HCT116 (cell line): ENCODE measurements at regions not wholly inside any gene's neighbourhood (a gene's known extent, or its start where the extent isn't known, plus 50 kb on each side); places are given as distances from the start of the nearest gene placed in this dataset.

Experiments
- ATAC-seq: fragments of 200-7000 bp; cut with Tn5 transposase; 2 replicates; pipeline ENCODE4 v1.9.1; 2020; ENCODE audit warnings: mild to moderate bottlenecking, moderate library complexity
- BruUV-seq: library from RNA; stranded (reverse); fragments of 400-500 nt; replicated peaks from 2 replicates; lab custom pipeline; 2021; lab: Mats Ljungman, UMichigan
- CTCF ChIA-PET: fragments of 300-600 bp; sonication (Branson Sonifier 250); formaldehyde crosslinking; loops from one replicate; lab custom pipeline; 2021; ENCODE audit warnings: antibody characterized with exemption; lab: Charles Lee
- POLR2A ChIA-PET: fragments of 300-600, 350-600 bp; sonication (Branson Sonifier 250); formaldehyde crosslinking; loops from one replicate; lab custom pipeline; 2021; ENCODE audit warnings: antibody characterized with exemption; lab: Charles Lee
- RAD21 ChIA-PET, 2 experiments: fragments of 300-600 bp; sonication (Branson Sonifier 250); formaldehyde crosslinking; loops; one replicate each; lab custom pipeline; 2023; ENCODE audit warnings: low total read pairs in 2 of 2; ENCODE audit not compliant: uncharacterized antibody in 2 of 2, unreplicated experiment in 2 of 2, low non-redundant PET in 1 of 2; lab: Charles Lee
- DNase-seq: peaks from one replicate; pipeline ENCODE4 v3.0.0-alpha.2; 2010; ENCODE audit warnings: low read depth, low spot score
- H2AFZ ChIP-seq: fragments of 200-600 bp; shearing (Covaris generic), sonication (generic); 2 replicates; pipeline ENCODE4 v1.6.1; 2017; ENCODE audit warnings: low read depth, mixed run types, mixed read lengths, antibody characterized with exemption, low read length; ENCODE audit not compliant: poor library complexity, severe bottlenecking
- H3K27ac ChIP-seq: 2 replicates; pipeline ENCODE4 v1.5.1; 2012; ENCODE audit warnings: low read depth, low read length
- H3K27me3 ChIP-seq: fragments of 200-600 bp; sonication (generic); 2 replicates; pipeline ENCODE4 v1.6.1; 2016; ENCODE audit warnings: mixed run types, low read length, mixed read lengths; ENCODE audit not compliant: insufficient read depth
- H3K36me3 ChIP-seq, 2 experiments: fragments of 200-500 bp in 1 of 2; fragments of 200-600 bp in 1 of 2; sonication (Bioruptor generic) in 1 of 2; sonication (generic) in 1 of 2; 2 replicates each; pipeline versions ENCODE4 v1.5.1 to v1.6.1; 2014 to 2016; ENCODE audit warnings: low read length in 2 of 2, inconsistent platforms in 1 of 2, mixed read lengths in 1 of 2, mixed run types in 1 of 2; ENCODE audit not compliant: insufficient read depth in 2 of 2, control insufficient read depth in 1 of 2
- H3K4me1 ChIP-seq, 2 experiments: fragments of 200-600 bp in 1 of 2; sonication (generic) in 1 of 2; 2 replicates each; pipeline versions ENCODE4 v1.5.1 to v1.6.1; 2012 to 2017; ENCODE audit warnings: low read length in 2 of 2, inconsistent platforms in 1 of 2, mild to moderate bottlenecking in 1 of 2, mixed read lengths in 1 of 2, mixed run types in 1 of 2, moderate library complexity in 1 of 2; ENCODE audit not compliant: insufficient read depth in 2 of 2, control insufficient read depth in 1 of 2
- H3K4me2 ChIP-seq: fragments of 200-600 bp; sonication (generic); 2 replicates; pipeline ENCODE4 v1.6.1; 2017; ENCODE audit warnings: mixed run types, low read length, mixed read lengths
- H3K4me3 ChIP-seq, 2 experiments: fragments of 200-600 bp in 1 of 2; sonication (generic) in 1 of 2; replicated peaks in 1 of 2; 2 replicates each; pipeline ENCODE4 v1.5.1; 2011 to 2016; ENCODE audit warnings: low read length in 2 of 2, control low read depth in 1 of 2, low read depth in 1 of 2, mild to moderate bottlenecking in 1 of 2, mixed read lengths in 1 of 2, mixed run types in 1 of 2
- H3K79me2 ChIP-seq: fragments of 200-600 bp; sonication (generic); 2 replicates; pipeline ENCODE4 v1.6.1; 2017; ENCODE audit warnings: mild to moderate bottlenecking, mixed run types, low read length, moderate library complexity, mixed read lengths; ENCODE audit not compliant: insufficient read depth
- H3K9ac ChIP-seq: fragments of 200-600 bp; sonication (generic); 2 replicates; pipeline ENCODE4 v1.6.1; 2016; ENCODE audit warnings: low read length, mixed read lengths
- H3K9me2 ChIP-seq: fragments of 200-600 bp; sonication (generic), shearing (Covaris generic); 2 replicates; pipeline ENCODE4 v1.6.1; 2017; ENCODE audit warnings: mixed run types, mild to moderate bottlenecking, moderate library complexity; ENCODE audit not compliant: insufficient read depth
- H3K9me3 ChIP-seq, 2 experiments: fragments of 200-500 bp in 1 of 2; fragments of 200-600 bp in 1 of 2; sonication (Bioruptor generic) in 1 of 2; sonication (generic) in 1 of 2; 2 replicates each; pipeline ENCODE4 v1.6.1; 2014 to 2017; ENCODE audit warnings: low read length in 2 of 2, mixed read lengths in 2 of 2, inconsistent platforms in 1 of 2, low read depth in 1 of 2, mild to moderate bottlenecking in 1 of 2, mixed run types in 1 of 2, moderate library complexity in 1 of 2; ENCODE audit not compliant: control insufficient read depth in 1 of 2, insufficient read depth in 1 of 2
- H4K20me1 ChIP-seq: fragments of 200-600 bp; sonication (generic), shearing (Covaris generic); 2 replicates; pipeline ENCODE4 v1.6.1; 2017; ENCODE audit warnings: mixed run types, mild to moderate bottlenecking, moderate library complexity; ENCODE audit not compliant: insufficient read depth
- CBX3 ChIP-seq: IDR thresholded peaks from 2 replicates; pipeline ENCODE4 v1.6.1; 2012; ENCODE audit warnings: low read depth
- CEBPB ChIP-seq: IDR thresholded peaks from 2 replicates; pipeline ENCODE4 v1.6.1; 2012; ENCODE audit warnings: low read depth
- CTCF ChIP-seq, 3 experiments: fragments of 200-600 bp in 1 of 3; sonication (generic) in 1 of 3; IDR thresholded peaks in 2 of 3; conservative IDR thresholded peaks in 1 of 3; 2 replicates each; pipeline ENCODE4 v1.5.1; 2012 to 2017; ENCODE audit warnings: low read depth in 2 of 3, low read length in 2 of 3, antibody characterized with exemption in 1 of 3, borderline replicate concordance in 1 of 3, control low read depth in 1 of 3, mild to moderate bottlenecking in 1 of 3, mixed read lengths in 1 of 3, mixed run types in 1 of 3, moderate library complexity in 1 of 3; ENCODE audit not compliant: insufficient read depth in 1 of 3
- EGR1 ChIP-seq: IDR thresholded peaks from 2 replicates; pipeline ENCODE4 v1.6.1; 2012; ENCODE audit warnings: low read depth
- ELF1 ChIP-seq: IDR thresholded peaks from 2 replicates; pipeline ENCODE4 v1.6.1; 2012; ENCODE audit warnings: low read depth, borderline replicate concordance
- EZH2 ChIP-seq: fragments of 200-600 bp; sonication (generic); IDR thresholded peaks from 2 replicates; pipeline ENCODE4 v1.6.1; 2017; ENCODE audit warnings: antibody characterized with exemption, mixed run types
- EZH2phosphoT487 ChIP-seq: fragments of 200-600 bp; IDR thresholded peaks from 2 replicates; pipeline ENCODE4 v1.6.1; 2018; ENCODE audit warnings: antibody characterized with exemption, borderline replicate concordance
- FOSL1 ChIP-seq: IDR thresholded peaks from 2 replicates; pipeline ENCODE4 v1.6.1; 2012; ENCODE audit warnings: low read depth
- JUND ChIP-seq: IDR thresholded peaks from 2 replicates; pipeline ENCODE4 v1.6.1; 2012
- POLR2A ChIP-seq: IDR thresholded peaks from 2 replicates; pipeline ENCODE4 v1.7.0; 2011; ENCODE audit warnings: borderline replicate concordance; ENCODE audit not compliant: insufficient read depth, insufficient read length; ENCODE audit errors: extremely low read depth
- POLR2AphosphoS5 ChIP-seq: IDR thresholded peaks from 2 replicates; pipeline ENCODE4 v1.6.1; 2011; ENCODE audit warnings: mild to moderate bottlenecking, low read depth, low read length, moderate library complexity
- RAD21 ChIP-seq: IDR thresholded peaks from 2 replicates; pipeline ENCODE4 v1.6.1; 2012; ENCODE audit warnings: low read depth, mild to moderate bottlenecking
- SIN3A ChIP-seq: IDR thresholded peaks from 2 replicates; pipeline ENCODE4 v1.6.1; 2012; ENCODE audit warnings: low read depth
- SP1 ChIP-seq: IDR thresholded peaks from 2 replicates; pipeline ENCODE4 v1.6.1; 2012; ENCODE audit warnings: low read depth
- SRF ChIP-seq: IDR thresholded peaks from 2 replicates; pipeline ENCODE4 v1.6.1; 2012; ENCODE audit warnings: low read depth
- TCF7L2 ChIP-seq: IDR thresholded peaks from 2 replicates; pipeline ENCODE4 v1.7.0; 2011; ENCODE audit warnings: borderline replicate concordance, inconsistent platforms; ENCODE audit not compliant: insufficient read depth, insufficient read length; ENCODE audit errors: extremely low read depth
- ZFX ChIP-seq: fragments of 450-650 bp; IDR thresholded peaks from 2 replicates; pipeline ENCODE4 v1.6.1; 2017
- ZNF274 ChIP-seq: fragments of 200-500 bp; sonication (Bioruptor generic); IDR thresholded peaks from 2 replicates; pipeline ENCODE4 v1.6.1; 2014; ENCODE audit warnings: mild to moderate bottlenecking, low read depth, low read length, inconsistent platforms
- intact Hi-C: fragments of 100-400 bp; cut with micrococcal nuclease; formaldehyde crosslinking; loops from 2 replicates; pipeline ENCODE4 v1.10.0; 2022
- TF ChIP-seq, protein P1 (sequence below): IDR thresholded peaks from 2 replicates; pipeline ENCODE4 v1.6.1; 2012; ENCODE audit warnings: low read depth

GRCh38 chr1:94713472-94714141 lies 106.5 kb upstream of the SLC44A3 start (continued):
- no peak for TF ChIP-seq CTCF (IDR thresholded peaks at IDR 0.05 in 2 of 3, conservative IDR thresholded peaks at IDR 0.05 in 1 of 3; ENCODE audit: borderline replicate concordance in 1 of 3, insufficient read depth in 1 of 3, low read depth in 2 of 3, low read length in 2 of 3)
- TF ChIP-seq ZFX: no peak
- no peak for TF ChIP-seq EZH2
- TF ChIP-seq FOSL1: peak; percentile 66; the same call in 1 of the 2 replicates
- peak; percentile 52 for TF ChIP-seq TCF7L2
- TF ChIP-seq SP1: peak; percentile 79
- no peak for TF ChIP-seq SIN3A
- TF ChIP-seq CBX3: peak; percentile 49; the same call in 1 of the 2 replicates
- TF ChIP-seq JUND: peak; percentile 43; the same call in 1 of the 2 replicates
- no peak for TF ChIP-seq EZH2phosphoT487

GRCh38 chr1:94709891-94710581 lies 110.1 kb upstream of the SLC44A3 start:
- H3K79me2 ChIP-seq: no peaks in the 10 kb centered on the region
- ChIA-PET POLR2A (no interaction called here), CTCF (no interaction called here), RAD21 (no interaction called here)
- H3K27ac ChIP-seq: no peak overlapping the region
- H3K27me3 ChIP-seq: no peaks in the 10 kb centered on the region
- DNase-seq: no peak
- no peaks in the 10 kb centered on the region for H3K9me3 ChIP-seq
- BruUV-seq: no TSS peak
- no peaks in the 10 kb centered on the region for H3K36me3 ChIP-seq
- H3K4me3 ChIP-seq: no peak overlapping the region
- no peaks in the 10 kb centered on the region for H4K20me1 ChIP-seq
- no peak overlapping the region; the same call in 1 of the 2 replicates for H3K9ac ChIP-seq
- intact Hi-C loops: loop anchor here (5.0 kb wide), 1 partner anchor 103 kb away; no protein-coding TSS in a partner anchor
- peaks cover 17 to 58% of the 10 kb centered on the region in 2 experiments for H3K4me1 ChIP-seq
- H3K9me2 ChIP-seq: no peaks in the 10 kb centered on the region
- no peak overlapping the region for H3K4me2 ChIP-seq
- no peak for ATAC-seq
- H2AFZ ChIP-seq: no peak overlapping the region
- TF ChIP-seq ZFX: no peak
- no peak for TF ChIP-seq ZNF274
- no peak for TF ChIP-seq ELF1
- no peak for TF ChIP-seq EZH2
- no peak for TF ChIP-seq SP1
- TF ChIP-seq EZH2phosphoT487: no peak
- no peak for TF ChIP-seq POLR2AphosphoS5
- TF ChIP-seq SRF: no peak
- no peak for TF ChIP-seq EGR1
- no peak for TF ChIP-seq POLR2A
- TF ChIP-seq RAD21: no peak
- no peak for TF ChIP-seq CEBPB
- TF ChIP-seq, protein P1, sequence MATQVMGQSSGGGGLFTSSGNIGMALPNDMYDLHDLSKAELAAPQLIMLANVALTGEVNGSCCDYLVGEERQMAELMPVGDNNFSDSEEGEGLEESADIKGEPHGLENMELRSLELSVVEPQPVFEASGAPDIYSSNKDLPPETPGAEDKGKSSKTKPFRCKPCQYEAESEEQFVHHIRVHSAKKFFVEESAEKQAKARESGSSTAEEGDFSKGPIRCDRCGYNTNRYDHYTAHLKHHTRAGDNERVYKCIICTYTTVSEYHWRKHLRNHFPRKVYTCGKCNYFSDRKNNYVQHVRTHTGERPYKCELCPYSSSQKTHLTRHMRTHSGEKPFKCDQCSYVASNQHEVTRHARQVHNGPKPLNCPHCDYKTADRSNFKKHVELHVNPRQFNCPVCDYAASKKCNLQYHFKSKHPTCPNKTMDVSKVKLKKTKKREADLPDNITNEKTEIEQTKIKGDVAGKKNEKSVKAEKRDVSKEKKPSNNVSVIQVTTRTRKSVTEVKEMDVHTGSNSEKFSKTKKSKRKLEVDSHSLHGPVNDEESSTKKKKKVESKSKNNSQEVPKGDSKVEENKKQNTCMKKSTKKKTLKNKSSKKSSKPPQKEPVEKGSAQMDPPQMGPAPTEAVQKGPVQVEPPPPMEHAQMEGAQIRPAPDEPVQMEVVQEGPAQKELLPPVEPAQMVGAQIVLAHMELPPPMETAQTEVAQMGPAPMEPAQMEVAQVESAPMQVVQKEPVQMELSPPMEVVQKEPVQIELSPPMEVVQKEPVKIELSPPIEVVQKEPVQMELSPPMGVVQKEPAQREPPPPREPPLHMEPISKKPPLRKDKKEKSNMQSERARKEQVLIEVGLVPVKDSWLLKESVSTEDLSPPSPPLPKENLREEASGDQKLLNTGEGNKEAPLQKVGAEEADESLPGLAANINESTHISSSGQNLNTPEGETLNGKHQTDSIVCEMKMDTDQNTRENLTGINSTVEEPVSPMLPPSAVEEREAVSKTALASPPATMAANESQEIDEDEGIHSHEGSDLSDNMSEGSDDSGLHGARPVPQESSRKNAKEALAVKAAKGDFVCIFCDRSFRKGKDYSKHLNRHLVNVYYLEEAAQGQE: no peak
- no peak for TF ChIP-seq CBX3
